GM21737 (cell line): ENCODE measurements at regions not wholly inside any gene's neighbourhood (a gene's known extent, or its start where the extent isn't known, plus 50 kb on each side); places are given as distances from the start of the nearest gene placed in this dataset.
"Not testable (repeated sequence)": the region's sequence is repeated elsewhere in the genome, so short reads cannot be mapped to it uniquely, and the experiment has no call there.

ENCODE experiments used
- ATAC-seq: cut with Tn5 transposase; IDR thresholded peaks from one replicate; pipeline ENCODE4 v1.9.1; 2021; ENCODE audit warnings: mild to moderate bottlenecking, moderate library complexity; ENCODE audit not compliant: unreplicated experiment

DNA sequence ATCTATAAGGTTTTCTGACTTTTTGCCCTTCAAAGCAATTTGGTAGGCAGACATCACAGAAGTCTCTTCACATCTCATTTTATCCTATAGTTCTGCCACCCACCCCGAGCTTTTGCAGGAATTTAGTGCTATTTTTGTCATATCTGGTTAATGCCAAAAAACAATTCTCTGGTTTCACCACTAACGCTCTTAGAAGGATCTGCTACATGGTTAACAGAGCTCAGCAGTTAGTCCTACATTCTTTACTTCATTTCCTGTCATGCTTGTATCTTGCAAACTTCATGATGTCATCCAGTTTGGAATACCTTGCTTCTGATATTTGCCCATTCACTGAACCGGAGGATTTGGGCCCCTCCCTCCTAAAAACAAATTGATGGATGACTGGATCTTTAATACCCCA, 116.8 kb upstream of the SERPINE2 start:
- no peak for ATAC-seq

DNA sequence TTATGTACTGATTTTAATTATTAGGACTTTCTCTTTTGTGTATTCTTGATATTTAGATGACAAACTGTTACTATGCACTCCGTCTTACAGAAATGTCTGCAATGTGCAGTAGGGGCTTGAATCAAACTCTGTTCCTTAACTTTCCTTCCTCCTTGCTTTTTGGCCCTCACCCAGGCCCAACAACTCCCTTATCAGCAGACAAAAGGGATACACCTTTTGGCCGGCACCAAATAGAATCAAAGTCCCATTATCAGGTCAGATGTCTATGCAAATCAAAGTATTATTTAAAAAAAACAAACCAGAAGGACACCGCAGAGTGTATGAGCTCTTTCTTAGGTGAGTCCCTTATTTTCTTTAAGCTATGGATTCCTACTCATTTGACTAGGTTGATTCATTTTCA, 116.3 kb upstream of the SERPINE2 start:
- no peak for ATAC-seq

DNA sequence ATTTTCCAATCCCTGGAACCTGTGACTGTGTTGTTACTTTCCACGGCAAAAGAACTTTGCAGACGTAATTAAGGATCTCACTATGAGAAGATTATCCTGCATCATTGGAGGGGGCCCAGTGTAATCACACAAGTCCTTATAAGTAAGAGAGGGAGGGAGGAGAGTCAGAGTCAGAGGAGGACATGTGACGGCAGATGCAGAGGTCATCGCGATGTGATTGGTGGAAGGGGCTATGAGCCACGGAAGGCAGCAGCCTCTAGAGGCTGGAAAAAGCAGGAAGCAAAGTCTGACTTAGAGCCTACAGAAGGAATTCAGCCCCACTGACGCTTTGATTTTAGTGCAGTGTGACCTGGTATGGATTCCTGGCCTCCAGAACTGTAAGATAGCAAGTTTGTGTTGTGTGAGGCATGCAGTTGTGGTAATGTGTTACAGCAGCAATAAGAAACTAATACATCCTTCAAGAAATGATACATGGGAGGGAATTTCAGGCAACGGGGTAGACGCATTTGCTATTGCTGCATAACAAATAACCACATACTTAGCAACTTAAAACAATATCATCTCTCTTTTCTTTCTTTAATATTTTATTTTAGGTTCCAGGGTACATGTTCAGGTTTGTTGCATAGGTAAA, 112.7 kb upstream of the SERPINE2 start:
- no peak for ATAC-seq

DNA sequence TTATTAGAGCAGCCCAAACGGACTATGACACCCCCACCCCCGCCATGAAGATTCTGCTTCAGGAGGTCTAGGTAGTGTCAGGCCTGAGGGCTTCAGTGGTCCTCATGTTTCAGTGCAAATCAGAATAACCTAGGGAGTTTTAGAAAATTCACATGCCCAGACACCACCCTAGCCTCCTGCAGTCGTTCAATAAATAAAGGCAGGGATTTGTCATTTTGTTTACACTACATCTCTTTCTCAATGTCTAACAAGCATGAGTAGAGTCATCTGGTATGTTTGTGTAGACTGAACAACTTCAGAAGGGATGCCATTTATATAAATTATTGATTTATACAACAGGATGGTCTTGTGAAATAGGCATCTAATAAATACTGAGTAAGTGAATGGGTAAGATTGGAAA, 112.1 kb upstream of the SERPINE2 start:
- ATAC-seq: no peak

DNA sequence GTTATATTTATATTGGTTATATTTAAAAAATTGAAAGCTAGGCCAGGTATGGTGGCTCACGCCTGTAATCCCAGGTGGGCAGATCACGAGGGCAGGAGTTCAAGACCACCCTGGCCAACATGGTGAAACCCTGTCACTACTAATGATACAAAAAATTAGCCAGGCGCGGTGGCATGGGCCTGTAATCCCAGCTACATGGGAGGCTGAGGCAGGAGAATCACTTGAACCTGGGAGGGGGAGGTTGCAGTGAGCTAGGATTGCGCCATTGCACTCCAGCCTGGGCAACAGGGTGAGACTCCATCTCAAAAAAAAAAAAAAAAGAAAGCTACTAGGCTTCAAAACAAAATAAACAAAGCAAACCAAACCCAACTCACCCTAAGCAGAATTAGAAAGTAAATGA, 109.0 kb upstream of the SERPINE2 start:
- ATAC-seq: not testable (repeated sequence)

DNA sequence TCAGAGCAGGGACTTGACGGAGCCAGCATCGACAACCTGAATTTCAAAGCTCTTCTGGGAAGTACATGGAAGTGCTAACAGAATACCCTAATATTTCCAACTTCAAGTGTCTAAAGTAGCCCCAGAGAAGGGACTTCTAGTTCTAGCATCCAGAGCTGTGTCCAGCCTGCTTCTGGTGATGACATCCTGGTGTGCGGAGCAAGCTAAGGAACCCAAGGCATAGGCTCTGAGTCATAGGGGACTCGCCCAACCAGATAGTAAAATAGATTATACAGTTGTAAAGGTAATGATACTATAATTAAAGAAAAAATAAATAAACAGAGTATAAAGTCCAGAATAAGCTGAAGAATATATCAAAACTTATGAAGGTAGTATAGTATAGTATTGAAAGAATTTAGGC, 108.1 kb upstream of the SERPINE2 start:
- ATAC-seq: no peak

DNA sequence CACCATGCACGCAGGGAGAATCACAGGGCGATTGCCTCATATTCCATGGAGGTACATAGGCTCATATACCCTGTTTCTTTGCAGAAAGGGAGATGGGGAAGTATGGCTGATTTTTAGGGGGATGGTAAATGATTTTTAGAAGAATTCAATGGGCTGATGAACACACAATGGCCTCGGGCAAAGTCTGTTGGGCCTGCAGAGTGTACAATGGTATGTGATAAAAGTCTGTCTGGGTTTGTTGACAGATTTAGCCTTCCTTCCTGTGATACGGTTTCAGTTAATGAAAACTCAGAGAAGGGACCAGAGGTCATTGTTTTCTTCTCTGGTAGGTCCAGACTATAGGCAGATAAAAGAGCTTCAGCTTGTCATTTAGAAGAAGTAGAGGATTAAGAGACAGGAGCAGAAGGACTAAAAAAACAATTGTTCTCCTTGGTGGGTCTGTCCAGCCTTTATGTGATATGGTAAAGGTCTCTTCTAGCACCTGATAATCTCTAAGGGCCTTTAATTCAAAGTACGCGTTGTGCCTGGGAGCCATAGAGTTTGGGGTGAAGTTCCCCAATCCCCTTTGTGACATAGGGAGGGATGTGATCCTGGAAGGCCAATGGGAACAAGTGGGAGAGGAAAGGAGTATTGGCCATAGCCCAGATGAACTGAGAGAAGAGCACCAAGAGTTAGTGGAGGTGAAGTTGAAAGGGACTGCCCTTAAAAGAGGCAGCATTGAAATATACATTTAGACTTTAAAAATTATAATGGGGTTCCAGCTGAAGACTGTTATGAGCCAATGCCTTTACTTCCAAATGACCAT, 107.5 kb upstream of the SERPINE2 start:
- no peak for ATAC-seq

DNA sequence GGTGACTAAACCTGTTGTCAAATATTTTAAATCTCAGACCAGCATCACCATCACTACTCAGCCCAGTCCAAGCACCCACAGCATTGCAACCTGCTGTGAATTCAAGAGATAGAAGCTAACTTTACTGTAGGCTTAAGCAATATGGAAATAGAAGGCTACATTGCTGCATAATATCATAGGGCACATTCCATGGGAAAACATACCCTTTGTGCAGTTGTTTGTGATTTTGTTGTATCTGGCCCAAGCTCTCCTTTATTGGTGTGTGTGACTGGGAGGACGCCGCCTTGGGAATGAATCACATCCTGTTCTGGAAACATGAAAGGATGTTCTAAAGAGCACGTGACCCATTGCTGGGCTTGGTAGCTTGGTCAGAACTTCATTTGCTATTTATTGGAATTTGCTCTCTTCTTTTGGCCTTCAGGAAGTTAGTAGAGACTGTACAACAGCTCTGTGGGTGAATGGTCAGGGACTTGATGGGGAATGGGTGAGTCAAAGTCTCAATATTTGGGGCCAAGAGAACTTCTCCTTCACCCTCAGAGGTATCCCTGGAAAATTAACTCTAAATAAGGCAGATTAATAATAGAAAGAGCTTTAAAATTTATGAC, 106.8 kb upstream of the SERPINE2 start:
- ATAC-seq: no peak

DNA sequence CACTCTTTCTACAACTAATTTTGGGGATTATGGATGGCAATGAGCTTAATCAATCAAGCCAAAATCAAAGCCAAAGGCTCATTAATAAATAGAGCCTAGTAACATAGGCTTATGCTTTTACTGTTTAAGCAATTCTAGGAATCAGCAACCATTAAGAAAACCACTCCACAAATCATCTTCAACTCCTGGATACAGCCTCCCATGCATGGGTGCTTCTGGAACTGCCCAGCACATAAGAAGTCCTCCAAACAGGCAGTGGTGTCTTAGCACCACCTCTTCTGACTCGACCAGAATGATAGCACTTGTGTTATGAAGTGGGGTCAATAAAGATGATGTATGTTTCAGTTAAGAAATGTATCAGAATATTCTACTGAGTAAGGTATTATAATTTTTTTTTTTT, 104.4 kb upstream of the SERPINE2 start:
- ATAC-seq: no peak

DNA sequence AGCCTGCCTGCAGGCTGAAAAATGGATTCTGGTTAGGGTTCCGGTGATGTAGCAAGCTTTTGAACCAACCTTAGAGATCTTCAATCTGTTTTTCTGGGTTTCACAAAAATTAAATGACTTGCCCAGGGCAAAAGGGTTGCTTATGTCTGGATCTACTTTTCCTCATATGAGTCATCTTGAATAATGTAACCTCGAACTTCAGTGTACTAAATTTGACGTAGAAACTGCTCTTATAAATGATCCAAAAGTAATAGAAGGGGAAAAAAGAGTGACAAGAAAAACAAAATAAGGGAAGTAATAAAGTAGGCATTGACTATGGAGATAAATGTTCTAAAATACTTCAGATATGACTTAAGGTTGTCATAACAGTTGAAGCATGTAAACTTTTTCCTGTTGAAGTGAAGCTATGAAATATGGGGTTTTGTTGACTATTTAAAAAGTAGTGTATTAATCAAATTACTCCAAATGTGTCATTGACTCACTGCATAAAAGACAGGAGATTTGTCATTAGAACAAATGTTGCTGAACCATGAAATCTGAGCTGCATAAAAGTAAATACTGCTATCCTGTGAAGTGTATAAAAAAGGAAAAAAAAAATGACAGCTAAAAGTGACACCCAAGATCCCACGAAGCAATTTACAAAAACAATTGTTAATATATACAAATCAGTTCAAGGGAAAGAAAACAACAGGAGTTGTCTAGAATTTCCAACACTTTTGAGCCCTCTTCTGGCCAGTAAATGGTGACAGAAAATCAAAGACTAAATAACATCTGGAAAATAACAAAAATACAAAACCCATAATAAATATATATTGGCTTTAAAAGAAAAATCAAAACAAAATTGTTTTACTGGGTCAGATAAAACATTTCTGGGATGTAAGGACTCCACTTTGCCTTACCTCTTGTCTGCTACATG, 103.6 kb upstream of the SERPINE2 start:
- ATAC-seq: no peak

DNA sequence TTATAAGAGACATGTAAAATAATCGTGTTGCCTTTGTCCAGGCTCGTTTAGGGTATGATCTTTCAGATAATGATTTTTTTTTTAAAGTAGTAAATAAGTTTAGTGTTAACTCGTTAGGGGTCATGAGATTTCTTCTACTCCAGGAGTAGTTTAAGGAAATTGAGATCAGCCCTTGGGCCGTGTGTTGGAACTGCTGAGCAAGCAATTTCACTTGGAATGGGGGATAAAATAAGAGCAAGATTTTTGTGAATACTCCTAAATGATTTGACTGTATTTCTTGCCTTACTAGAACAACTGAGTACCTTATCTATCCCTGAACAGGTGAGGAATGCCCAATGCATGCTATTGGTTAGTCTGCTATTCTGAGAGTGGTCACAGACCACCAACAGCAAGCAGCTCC, 102.2 kb upstream of the SERPINE2 start:
- ATAC-seq: no peak

DNA sequence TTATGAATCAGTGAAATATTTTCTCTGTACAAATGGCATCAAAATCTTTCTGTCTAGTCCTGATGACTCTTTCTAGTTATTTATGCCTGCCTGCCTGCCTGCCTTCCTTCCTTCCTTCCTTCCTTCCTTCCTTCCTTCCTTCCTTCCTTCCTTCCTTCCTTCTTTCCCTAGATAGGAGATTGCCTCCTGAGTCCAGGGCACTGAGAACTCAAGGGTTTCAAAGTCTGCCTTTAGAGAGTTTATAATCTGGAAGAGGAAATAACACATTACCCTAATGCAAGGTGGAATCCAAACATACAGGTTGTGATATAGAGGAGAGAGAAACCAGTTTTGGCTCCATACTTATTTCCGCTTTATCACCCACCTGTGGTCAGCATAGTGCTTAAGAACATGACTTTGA, 98.1 kb upstream of the SERPINE2 start:
- ATAC-seq: no peak

DNA sequence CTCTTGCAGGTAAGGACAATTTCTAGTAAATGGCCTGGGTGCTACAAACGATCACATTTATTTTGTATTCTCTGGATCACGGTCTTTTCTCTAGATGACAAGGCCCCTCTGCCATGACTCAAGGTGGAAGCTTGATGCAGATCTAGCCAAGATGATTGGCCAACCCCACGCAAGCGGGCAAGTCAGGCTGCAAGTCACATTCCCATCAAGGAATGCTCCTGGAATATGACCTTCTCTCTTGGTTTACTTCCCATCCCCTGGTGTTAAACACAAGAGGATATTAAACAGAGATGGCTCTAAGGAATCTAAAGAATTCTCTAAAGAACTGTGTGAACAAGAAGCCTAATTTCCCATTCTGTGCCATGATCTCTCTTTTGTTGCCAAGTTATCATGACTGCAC, 97.3 kb upstream of the SERPINE2 start:
- ATAC-seq: no peak

DNA sequence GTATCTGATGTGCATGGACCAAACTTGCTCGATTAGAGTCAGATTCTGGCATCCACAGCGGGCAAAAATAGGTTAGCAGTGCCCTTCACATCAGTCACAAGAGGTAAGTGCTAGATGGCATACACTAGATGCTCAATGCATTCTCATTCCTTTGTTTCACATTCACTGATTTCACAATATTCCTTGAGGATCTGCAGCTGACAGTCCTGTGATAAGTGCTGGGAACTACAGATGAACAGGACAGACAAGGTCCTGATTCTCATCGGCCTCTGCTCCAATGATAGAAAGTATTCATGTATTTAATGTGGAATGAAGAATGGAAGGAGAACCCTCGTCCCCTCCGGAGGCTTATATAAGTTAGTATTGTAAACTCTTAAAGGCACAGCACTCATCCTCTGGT, 96.8 kb upstream of the SERPINE2 start:
- no peak for ATAC-seq

DNA sequence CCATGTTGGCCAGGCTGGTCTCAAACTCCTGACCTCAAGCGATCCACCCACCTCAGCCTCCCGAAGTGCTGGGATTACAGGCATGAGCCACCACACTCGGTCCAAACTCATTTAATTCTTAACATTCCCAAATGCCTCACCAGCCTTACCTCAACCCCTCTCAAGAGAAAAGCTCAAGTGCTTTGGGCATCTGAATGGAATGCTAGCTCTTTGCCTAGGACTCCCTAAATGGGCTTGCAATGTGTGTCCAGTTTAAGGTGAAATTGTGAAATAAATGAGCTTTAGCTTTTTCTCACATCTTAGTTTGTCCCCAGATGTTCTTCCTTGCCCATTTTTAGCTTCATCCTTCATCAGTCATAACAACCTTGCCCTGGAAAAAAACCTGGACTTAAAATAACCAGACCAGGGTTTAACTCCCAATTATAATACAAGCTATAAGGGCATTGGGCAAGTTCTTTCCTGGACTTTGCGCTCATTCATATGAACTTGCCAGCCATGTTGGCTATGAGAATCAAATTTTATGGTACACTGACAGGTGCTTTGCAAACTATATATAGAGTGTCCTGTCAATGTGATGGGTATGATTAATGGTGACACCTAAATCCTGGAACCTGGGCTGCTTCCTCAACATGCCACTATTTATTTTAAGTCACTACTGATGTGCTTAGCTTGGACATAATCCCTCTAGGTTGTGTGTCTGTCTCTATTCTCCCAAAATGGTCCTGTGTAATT, 95.1 kb upstream of the SERPINE2 start:
- ATAC-seq: no peak

DNA sequence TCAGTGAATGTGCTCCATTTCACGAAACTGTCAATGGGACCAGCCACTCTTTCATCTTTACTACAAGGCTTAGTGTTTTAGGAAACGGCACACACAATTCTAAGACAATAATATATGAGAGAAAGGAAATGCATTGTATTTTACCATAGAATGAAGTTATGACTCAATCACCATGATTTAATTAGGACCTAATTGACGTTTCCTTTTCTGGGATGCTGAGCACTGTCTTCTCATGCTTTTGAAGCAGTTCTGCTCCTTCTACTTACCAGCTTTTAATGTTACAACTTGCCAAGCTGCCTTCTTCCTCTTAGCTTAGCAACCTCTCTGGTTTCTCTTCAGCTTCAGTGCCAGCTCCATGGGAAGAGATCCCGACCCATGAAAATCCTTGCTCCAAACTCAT, 94.3 kb upstream of the SERPINE2 start:
- ATAC-seq: no peak

DNA sequence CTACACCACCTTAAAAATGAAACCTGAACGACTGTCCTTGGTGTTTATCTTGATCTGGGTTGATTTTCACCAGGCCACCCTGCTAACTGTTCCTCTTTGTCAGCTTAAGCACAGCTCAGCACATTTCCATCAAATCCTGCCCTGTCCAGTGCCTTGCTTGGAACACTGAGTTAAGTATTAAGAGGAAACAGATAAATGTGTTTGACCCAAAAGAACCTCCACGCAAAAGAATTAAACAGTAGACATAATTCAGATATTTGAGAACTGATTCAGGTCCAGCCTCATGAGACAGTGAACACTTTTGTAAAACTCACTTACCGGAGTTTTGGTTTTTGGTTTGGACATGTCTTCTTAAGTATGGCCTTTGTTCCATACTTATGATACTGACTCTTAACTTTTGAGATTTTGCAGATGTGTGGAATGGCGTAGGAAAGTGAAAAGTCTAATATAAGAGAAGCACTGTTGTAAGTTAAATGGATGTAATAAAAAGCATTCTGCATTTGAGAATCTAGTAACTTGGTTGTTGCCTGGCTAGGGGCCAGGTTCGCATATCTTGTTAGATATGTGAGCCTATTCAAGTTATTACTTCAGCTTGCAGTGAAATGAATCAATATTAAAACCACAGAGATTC, 88.9 kb upstream of the SERPINE2 start:
- ATAC-seq: no peak

DNA sequence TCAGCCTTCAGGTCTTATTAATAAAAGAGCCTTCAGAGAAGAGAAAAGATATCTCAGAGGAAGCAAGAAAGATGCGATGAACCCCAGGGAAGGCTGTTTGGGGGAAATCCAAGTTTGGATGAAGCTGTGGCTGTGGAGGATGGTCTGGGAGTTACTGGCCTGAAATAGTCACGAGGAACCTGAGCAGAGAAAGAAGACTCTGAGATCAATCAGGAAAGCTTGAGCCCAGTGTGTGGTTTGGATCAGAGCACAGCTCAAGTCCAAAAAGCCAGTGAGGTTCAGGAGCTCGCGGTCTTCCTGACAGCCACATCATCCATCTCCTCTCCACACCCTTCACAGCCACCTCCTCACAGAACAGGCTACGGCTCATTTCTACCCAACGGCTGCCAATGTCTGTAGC, 87.4 kb upstream of the SERPINE2 start:
- no peak for ATAC-seq

DNA sequence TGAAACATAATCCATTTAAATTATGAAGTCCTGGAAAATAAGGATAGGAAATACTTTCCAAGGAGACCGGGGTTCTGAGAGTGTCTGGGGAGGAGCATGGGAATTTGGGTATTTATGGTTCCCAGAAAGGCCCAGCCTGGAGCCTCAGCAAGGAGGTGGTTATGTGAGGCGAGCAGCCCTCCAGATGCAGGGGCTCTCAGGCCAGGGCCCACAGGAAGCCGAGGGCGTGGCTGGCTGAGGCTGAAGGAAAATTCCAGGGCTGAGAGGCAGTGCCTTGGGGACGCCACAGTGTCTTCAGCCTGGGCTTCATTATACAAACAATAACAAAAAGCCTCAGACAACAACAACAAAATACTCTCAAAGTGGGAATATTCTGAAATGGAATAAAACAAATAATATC, 86.9 kb upstream of the SERPINE2 start:
- ATAC-seq: no peak

DNA sequence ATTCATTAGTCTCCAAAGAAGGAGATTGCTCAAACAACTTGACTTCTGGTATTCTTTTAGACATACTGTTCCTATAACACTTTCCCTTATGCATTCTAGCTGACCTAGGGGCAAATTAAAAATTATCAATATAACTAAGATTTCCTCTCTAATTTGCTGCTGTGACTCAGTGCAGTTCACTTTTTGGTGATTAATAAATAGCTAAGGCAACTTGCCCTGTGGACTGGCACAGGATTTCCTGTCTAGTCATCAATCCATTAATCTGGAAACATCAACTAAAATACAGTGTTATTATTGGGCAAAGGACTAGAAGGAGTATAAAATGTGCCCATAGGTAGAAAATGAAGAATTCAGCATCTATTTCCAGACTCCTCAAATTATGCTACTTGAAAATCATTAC, 83.5 kb upstream of the SERPINE2 start:
- no peak for ATAC-seq
